Sigmoid colon (tissue), 6 donors: ENCODE measurements at regions not wholly inside any gene's neighbourhood (a gene's known extent, or its start where the extent isn't known, plus 50 kb on each side); places are given as distances from the start of the nearest gene placed in this dataset.
A peak's percentile ranks its signal among the peaks of the same experiment; 100 is the strongest.

Experiments
- DNase-seq: peaks from one replicate; pipeline ENCODE4 v3.0.0-alpha.2; 2019
- H3K27ac ChIP-seq, 4 donors: fragments of 200-600 bp; sonication (generic); one replicate each; pipeline ENCODE4 v1.5.1; 2016 to 2019; ENCODE audit warnings: mild to moderate bottlenecking in 1 of 4
- H3K27me3 ChIP-seq, 3 donors: fragments of 200-600 bp; sonication (generic); one replicate each; pipeline ENCODE4 v1.5.1; 2019; ENCODE audit warnings: mild to moderate bottlenecking in 1 of 3
- H3K36me3 ChIP-seq, 4 donors: fragments of 200-600 bp; sonication (generic); one replicate each; pipeline ENCODE4 v1.5.1; 2016 to 2019
- H3K4me1 ChIP-seq, 4 donors: fragments of 200-600 bp; sonication (generic); one replicate each; pipeline ENCODE4 v1.5.1; 2017 to 2019
- H3K4me3 ChIP-seq, 4 donors: fragments of 200-600 bp; sonication (generic); one replicate each; pipeline ENCODE4 v1.5.1; 2017 to 2019; ENCODE audit warnings: mild to moderate bottlenecking in 2 of 4, moderate library complexity in 1 of 4
- H3K9me3 ChIP-seq, 4 donors: fragments of 200-600 bp in 3 of 4; sonication (generic) in 3 of 4; one replicate each; pipeline versions ENCODE4 v1.5.1 to v1.6.1; 2013 to 2019
- CTCF ChIP-seq, 4 experiments: fragments of 450-650 bp in 3 of 4; fragments of 200-600 bp in 1 of 4; IDR thresholded peaks; one replicate each; pipeline ENCODE4 v1.5.1; 2016 to 2019; ENCODE audit warnings: antibody characterized with exemption in 4 of 4, mild to moderate bottlenecking in 3 of 4, moderate library complexity in 2 of 4
- EP300 ChIP-seq, 4 donors: sonication (generic); formaldehyde crosslinking; IDR thresholded peaks; one replicate each; pipeline ENCODE4 v1.6.1; 2017; ENCODE audit warnings: antibody characterized with exemption in 4 of 4
- POLR2A ChIP-seq, 2 donors: fragments of 450-650 bp; IDR thresholded peaks; one replicate each; pipeline ENCODE4 v1.6.1; 2016; ENCODE audit warnings: antibody characterized with exemption in 2 of 2, mild to moderate bottlenecking in 2 of 2, moderate library complexity in 2 of 2
- POLR2AphosphoS5 ChIP-seq, 4 donors: sonication (generic); formaldehyde crosslinking; IDR thresholded peaks; one replicate each; pipeline ENCODE4 v1.6.1; 2017; ENCODE audit warnings: antibody characterized with exemption in 4 of 4
- WGBS, 2 donors: extraction: QIAGEN DNeasy Blood & Tissue Kit; methylation state at CpG; one replicate each; pipeline ENCODE4 v1.1.7; 2013; 5-methylcytosine and 5-hydroxymethylcytosine counted together
- intact Hi-C: fragments of 100-400 bp; cut with DNase I; formaldehyde crosslinking; loops from one replicate; pipeline ENCODE4 v1.15.1; 2023
- donor health status: healthy with polysubstance abuse.
- donor health status: healthy.

GRCh38 chr14:100439781-100440180 lies 116.6 kb downstream of the SLC25A47 start:
- no peak for TF ChIP-seq POLR2AphosphoS5 (IDR thresholded peaks at IDR 0.05)
- no peak for TF ChIP-seq POLR2A (IDR thresholded peaks at IDR 0.05)
- TF ChIP-seq CTCF (IDR thresholded peaks at IDR 0.05), result no peak
- TF ChIP-seq EP300 (IDR thresholded peaks at IDR 0.05), result no peak
- H3K36me3 ChIP-seq, result no peaks in the 10 kb centered on the region
- DNase-seq, result no peak
- peaks cover 0 to 36% (median 21%) of the 10 kb centered on the region in 4 donors for H3K4me1 ChIP-seq
- H3K27me3 ChIP-seq, result no peaks in the 10 kb centered on the region
- H3K4me3 ChIP-seq, result no peak overlapping the region
- intact Hi-C loops, result no loop called here
- H3K27ac ChIP-seq, result peak overlapping the region in 1 of 4 donors; percentile 31
- no peaks in the 10 kb centered on the region for H3K9me3 ChIP-seq
- WGBS, 2 donors, result 12 to 59% methylated on average over 6 of the region's 6 CpGs

- Histone ChIP-seq H3K4me3 (no peak overlapping the region), H3K4me1 (peaks cover 0 to 36% (median 21%) of the 10 kb centered on the region in 4 donors), H3K36me3 (no peaks in the 10 kb centered on the region), H3K27me3 (no peaks in the 10 kb centered on the region), H3K9me3 (no peaks in the 10 kb centered on the region), H3K27ac (peak overlapping the region in 1 of 4 donors; percentile 31)
- TF ChIP-seq CTCF (IDR thresholded peaks at IDR 0.05) (peak in 3 of 4 experiments; percentile 42 to 59 (median 58)), EP300 (IDR thresholded peaks at IDR 0.05) (no peak), POLR2A (IDR thresholded peaks at IDR 0.05) (no peak), POLR2AphosphoS5 (IDR thresholded peaks at IDR 0.05) (no peak)
- DNase-seq, result peak; percentile 79
- WGBS, 2 donors, result 18 to 47% methylated on average over 10 of the region's 10 CpGs
- intact Hi-C loops, result no loop called here
Observed at GRCh38 chr14:100440207-100440631, 117.1 kb downstream of the SLC25A47 start.

- peaks cover 0 to 36% (median 21%) of the 10 kb centered on the region in 4 donors for H3K4me1 ChIP-seq
- no peaks in the 10 kb centered on the region for H3K9me3 ChIP-seq
- no peaks in the 10 kb centered on the region for H3K27me3 ChIP-seq
- no peaks in the 10 kb centered on the region for H3K36me3 ChIP-seq
- no peak for DNase-seq
- no peak overlapping the region for H3K4me3 ChIP-seq
- TF ChIP-seq POLR2AphosphoS5 (IDR thresholded peaks at IDR 0.05), result no peak
- TF ChIP-seq EP300 (IDR thresholded peaks at IDR 0.05), result no peak
- no peak for TF ChIP-seq CTCF (IDR thresholded peaks at IDR 0.05)
- no peak for TF ChIP-seq POLR2A (IDR thresholded peaks at IDR 0.05)
- intact Hi-C loops, result no loop called here
- WGBS, 2 donors, result 57 to 80% methylated on average over 6 of the region's 6 CpGs
- peak overlapping the region in 1 of 4 donors; percentile 31 for H3K27ac ChIP-seq
Observed at GRCh38 chr14:100440758-100441203, 117.6 kb downstream of the SLC25A47 start.

GRCh38 chr14:100441271-100441947 lies 118.3 kb downstream of the SLC25A47 start:
- Histone ChIP-seq H3K36me3 (no peaks in the 10 kb centered on the region), H3K27me3 (no peaks in the 10 kb centered on the region), H3K9me3 (no peaks in the 10 kb centered on the region), H3K27ac (no peak overlapping the region), H3K4me3 (no peak overlapping the region), H3K4me1 (peaks cover 0 to 36% (median 21%) of the 10 kb centered on the region in 4 donors)
- no peak for DNase-seq
- TF ChIP-seq POLR2A (IDR thresholded peaks at IDR 0.05) (no peak), EP300 (IDR thresholded peaks at IDR 0.05) (no peak), CTCF (IDR thresholded peaks at IDR 0.05) (no peak), POLR2AphosphoS5 (IDR thresholded peaks at IDR 0.05) (no peak)
- intact Hi-C loops, result no loop called here
- WGBS, 2 donors, result 76 to 88% methylated on average over 6 of the region's 6 CpGs
